HepG2 (cell line): ENCODE measurements at regions not wholly inside any gene's neighbourhood (a gene's known extent, or its start where the extent isn't known, plus 50 kb on each side); places are given as distances from the start of the nearest gene placed in this dataset.

Source experiments
- ATAC-seq: fragments of 200-7000 bp; cut with Tn5 transposase; 3 replicates; pipeline ENCODE4 v1.9.1; 2020; ENCODE audit warnings: mild to moderate bottlenecking, moderate library complexity
- BruUV-seq: library from RNA; stranded (reverse); fragments of 400-500 nt; replicated peaks from 2 replicates; lab custom pipeline; 2021; lab: Mats Ljungman, UMichigan
- CTCF ChIA-PET: fragments of 300-600 bp; formaldehyde crosslinking; extraction: SDS; loops from one replicate; lab custom pipeline; 2021; ENCODE audit warnings: low total read pairs, inconsistent platforms, low intra/inter-chr PET ratio; lab: Yijun Ruan, JAX
- POLR2A ChIA-PET: fragments of 350-600 bp; sonication (Branson Sonifier 250); formaldehyde crosslinking; loops from one replicate; lab custom pipeline; 2020; ENCODE audit warnings: antibody characterized with exemption, inconsistent platforms; lab: Yijun Ruan, JAX
- DNase-seq: peaks from one replicate; pipeline ENCODE4 v3.0.0-alpha.2; 2015; ENCODE audit warnings: low spot score
- FAIRE-seq: peaks from 3 replicates; lab custom pipeline; 2011; peaks lifted over from hg19 to GRCh38; lab: Jason Lieb, UNC
- H2AFZ ChIP-seq: one replicate; pipeline ENCODE4 v1.6.1; 2011; ENCODE audit warnings: low read length, inconsistent platforms
- H3K27ac ChIP-seq: fragments of 300-600 bp; 3 replicates; pipeline ENCODE4 v1.8.0; 2011; ENCODE audit warnings: mixed run types, mild to moderate bottlenecking, mixed read lengths, low read length, inconsistent platforms; ENCODE audit not compliant: insufficient read depth; ENCODE audit errors: extremely low read length
- H3K27me3 ChIP-seq, 2 experiments: fragments of 200-600 bp in 1 of 2; 2 replicates in 1 of 2; 3 replicates in 1 of 2; pipeline versions ENCODE4 v1.6.0 to v1.8.0; 2011; ENCODE audit warnings: low read length in 2 of 2, mild to moderate bottlenecking in 2 of 2, moderate library complexity in 2 of 2, inconsistent platforms in 1 of 2; ENCODE audit not compliant: insufficient read depth in 2 of 2, control insufficient read depth in 1 of 2
- H3K36me3 ChIP-seq, 2 experiments: fragments of 200-600 bp in 1 of 2; replicated peaks in 1 of 2; 2 replicates in 1 of 2; 3 replicates in 1 of 2; pipeline versions ENCODE4 v1.5.1 to v1.8.0; 2011; ENCODE audit warnings: low read length in 2 of 2, inconsistent platforms in 1 of 2; ENCODE audit not compliant: insufficient read depth in 2 of 2, control insufficient read depth in 1 of 2
- H3K4me1 ChIP-seq: 2 replicates; pipeline ENCODE4 v1.5.1; 2012; ENCODE audit warnings: low read length, inconsistent platforms; ENCODE audit not compliant: insufficient read depth
- H3K4me2 ChIP-seq: 2 replicates; pipeline ENCODE4 v1.6.0; 2011; ENCODE audit warnings: low read depth, low read length, inconsistent platforms
- H3K4me3 ChIP-seq, 3 experiments: fragments of 200-600 bp in 1 of 3; sonication (generic), shearing (Covaris generic) in 1 of 3; replicated peaks in 1 of 3; 2 replicates each; pipeline ENCODE4 v1.5.1; 2011 to 2016; ENCODE audit warnings: low read length in 3 of 3, inconsistent platforms in 2 of 3, low read depth in 2 of 3, mild to moderate bottlenecking in 2 of 3, control low read depth in 1 of 3, mixed read lengths in 1 of 3; ENCODE audit not compliant: insufficient read depth in 1 of 3
- H3K79me2 ChIP-seq: one replicate; pipeline ENCODE4 v1.6.1; 2011; ENCODE audit warnings: low read length, inconsistent platforms; ENCODE audit not compliant: insufficient read depth
- H3K9ac ChIP-seq: 2 replicates; pipeline ENCODE4 v1.6.0; 2011; ENCODE audit warnings: mild to moderate bottlenecking, low read depth, low read length, inconsistent platforms; ENCODE audit not compliant: insufficient read depth
- H3K9me3 ChIP-seq: 2 replicates; pipeline ENCODE4 v1.5.1; 2012; ENCODE audit warnings: mild to moderate bottlenecking, low read length
- H4K20me1 ChIP-seq: 2 replicates; pipeline ENCODE4 v1.6.0; 2011; ENCODE audit warnings: inconsistent platforms, mild to moderate bottlenecking, low read length, moderate library complexity; ENCODE audit not compliant: insufficient read depth
- CREM ChIP-seq, 2 experiments: sonication (generic) in 1 of 2; formaldehyde crosslinking in 1 of 2; IDR thresholded peaks; 2 replicates each; pipeline versions ENCODE4 v1.4.0 to v1.6.1; 2016 to 2020; ENCODE audit warnings: antibody characterized with exemption in 1 of 2, mild to moderate bottlenecking in 1 of 2, missing genetic modification reagents in 1 of 2
- HHEX ChIP-seq: IDR thresholded peaks from 2 replicates; pipeline ENCODE4 v1.6.1; 2016; ENCODE audit warnings: control low read depth
- HOXA5 ChIP-seq: sonication (generic); formaldehyde crosslinking; IDR thresholded peaks from 2 replicates; pipeline ENCODE4 v1.4.0; 2020; ENCODE audit warnings: missing genetic modification reagents
- IRF2 ChIP-seq: IDR thresholded peaks from 2 replicates; pipeline ENCODE4 v1.6.1; 2018; ENCODE audit warnings: missing genetic modification reagents, missing compliant biosample characterization
- JDP2 ChIP-seq: sonication (generic); formaldehyde crosslinking; IDR thresholded peaks from 2 replicates; pipeline ENCODE4 v1.8.1; 2022; ENCODE audit warnings: missing genetic modification reagents, borderline replicate concordance
- KAT8 ChIP-seq: IDR thresholded peaks from 2 replicates; pipeline ENCODE4 v1.6.1; 2016; ENCODE audit warnings: missing genetic modification reagents, missing compliant biosample characterization
- MAFG ChIP-seq: sonication (generic); formaldehyde crosslinking; IDR thresholded peaks from 2 replicates; pipeline ENCODE4 v1.5.1; 2020; ENCODE audit warnings: mild to moderate bottlenecking, missing genetic modification reagents
- MEIS2 ChIP-seq: sonication (generic); formaldehyde crosslinking; IDR thresholded peaks from 2 replicates; pipeline ENCODE4 v1.9.0; 2021; ENCODE audit warnings: mild to moderate bottlenecking, missing genetic modification reagents
- PRPF4 ChIP-seq: fragments of 200-400 bp; formaldehyde crosslinking; IDR thresholded peaks from 2 replicates; pipeline ENCODE4 v1.6.1; 2016; ENCODE audit warnings: low read length, low read depth; ENCODE audit not compliant: poor library complexity, severe bottlenecking
- SCMH1 ChIP-seq: sonication (generic); formaldehyde crosslinking; IDR thresholded peaks from 2 replicates; pipeline ENCODE4 v1.9.0; 2021; ENCODE audit warnings: missing genetic modification reagents, mild to moderate bottlenecking, borderline replicate concordance
- SRSF4 ChIP-seq: fragments of 200-400 bp; formaldehyde crosslinking; IDR thresholded peaks from one replicate; pipeline ENCODE4 v1.6.1; 2018; ENCODE audit warnings: mild to moderate bottlenecking, low read depth, low read length, moderate library complexity; ENCODE audit not compliant: poor library complexity, severe bottlenecking
- TAF1 ChIP-seq: sonication (generic); formaldehyde crosslinking; IDR thresholded peaks from 2 replicates; pipeline ENCODE4 v1.4.0; 2020; ENCODE audit warnings: missing genetic modification reagents
- TBP ChIP-seq: sonication (generic); formaldehyde crosslinking; IDR thresholded peaks from 2 replicates; pipeline ENCODE4 v1.5.0; 2020; ENCODE audit warnings: missing genetic modification reagents
- TRIM24 ChIP-seq: sonication (generic); formaldehyde crosslinking; IDR thresholded peaks from 2 replicates; pipeline ENCODE4 v1.8.0; 2022; ENCODE audit warnings: mild to moderate bottlenecking, missing genetic modification reagents
- ZBTB8A ChIP-seq: sonication (generic); formaldehyde crosslinking; IDR thresholded peaks from 2 replicates; pipeline ENCODE4 v1.4.0; 2020; ENCODE audit warnings: mild to moderate bottlenecking, low read depth, missing genetic modification reagents, borderline replicate concordance
- ZNF431 ChIP-seq: sonication (generic); formaldehyde crosslinking; IDR thresholded peaks from 2 replicates; pipeline ENCODE4 v1.9.0; 2022; ENCODE audit warnings: missing genetic modification reagents, low read depth, mild to moderate bottlenecking, borderline replicate concordance
- ZNF747 ChIP-seq: sonication (generic); formaldehyde crosslinking; IDR thresholded peaks from 2 replicates; pipeline ENCODE4 v1.8.1; 2023; ENCODE audit warnings: missing genetic modification reagents, mild to moderate bottlenecking, borderline replicate concordance
- ZNF782 ChIP-seq: sonication (generic); formaldehyde crosslinking; IDR thresholded peaks from 2 replicates; pipeline ENCODE4 v1.4.0; 2020; ENCODE audit warnings: missing genetic modification reagents, mild to moderate bottlenecking, borderline replicate concordance
- WGBS: methylation state at CpG from one replicate; pipeline ENCODE4 v1.1.6; 2017; ENCODE audit warnings: low lambda C conversion rate; 5-methylcytosine and 5-hydroxymethylcytosine counted together
- in situ Hi-C: cut with HindIII; loops from 2 replicates; pipeline ENCODE4 v1.10.0; 2017; ENCODE audit warnings: low pct_unique_long_range_greater_than_20kb; ENCODE audit not compliant: extremely low pct_ligation_motif_present
- intact Hi-C: fragments of 100-400 bp; cut with micrococcal nuclease; formaldehyde crosslinking; loops from one replicate; pipeline ENCODE4 v1.10.0; 2022; ENCODE audit not compliant: unreplicated experiment
- TF ChIP-seq, protein P1 (sequence below): sonication (generic); formaldehyde crosslinking; IDR thresholded peaks from 2 replicates; pipeline ENCODE4 v1.8.1; 2023; ENCODE audit warnings: missing genetic modification reagents, inconsistent platforms, borderline replicate concordance
- TF ChIP-seq, protein P2 (sequence below): sonication (generic); formaldehyde crosslinking; IDR thresholded peaks from 2 replicates; pipeline ENCODE4 v1.4.0; 2020; ENCODE audit warnings: mild to moderate bottlenecking, missing genetic modification reagents
- TF ChIP-seq, protein P3 (sequence below): sonication (generic); formaldehyde crosslinking; IDR thresholded peaks from 2 replicates; pipeline ENCODE4 v1.9.0; 2022; ENCODE audit warnings: low read depth, missing genetic modification reagents

DNA sequence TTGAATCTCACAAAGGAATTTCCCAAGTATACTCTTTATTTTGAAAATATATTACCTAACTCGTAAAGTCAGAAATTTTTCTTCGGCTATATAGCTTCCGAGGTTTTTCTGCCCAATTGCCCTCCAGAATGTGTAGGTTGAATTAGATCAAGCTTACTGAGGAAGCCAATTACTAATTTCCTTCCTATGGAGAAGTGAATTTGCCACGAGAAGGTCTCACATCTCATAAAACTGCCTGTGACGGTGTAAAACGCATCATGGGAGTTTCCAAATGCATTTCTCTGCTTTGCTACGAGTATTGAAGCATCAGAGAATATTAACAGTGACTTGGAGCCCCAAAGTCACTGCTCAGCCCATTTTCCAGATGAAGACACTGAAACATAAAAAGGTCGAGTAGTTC, 262.3 kb downstream of the PTBP2 start (continued):
- TF ChIP-seq ZNF431 (CRISPR knock-in tag) (no peak), ZNF747 (CRISPR knock-in tag) (no peak), MEIS2 (CRISPR knock-in tag) (no peak), TBP (no peak), HHEX (no peak), KAT8 (CRISPR knock-in tag) (no peak)
- TF ChIP-seq, protein P1, sequence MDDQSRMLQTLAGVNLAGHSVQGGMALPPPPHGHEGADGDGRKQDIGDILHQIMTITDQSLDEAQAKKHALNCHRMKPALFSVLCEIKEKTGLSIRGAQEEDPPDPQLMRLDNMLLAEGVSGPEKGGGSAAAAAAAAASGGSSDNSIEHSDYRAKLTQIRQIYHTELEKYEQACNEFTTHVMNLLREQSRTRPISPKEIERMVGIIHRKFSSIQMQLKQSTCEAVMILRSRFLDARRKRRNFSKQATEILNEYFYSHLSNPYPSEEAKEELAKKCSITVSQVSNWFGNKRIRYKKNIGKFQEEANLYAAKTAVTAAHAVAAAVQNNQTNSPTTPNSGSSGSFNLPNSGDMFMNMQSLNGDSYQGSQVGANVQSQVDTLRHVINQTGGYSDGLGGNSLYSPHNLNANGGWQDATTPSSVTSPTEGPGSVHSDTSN (CRISPR knock-in tag), result no peak
- TF ChIP-seq, all 625 proteins: peak for 0

DNA sequence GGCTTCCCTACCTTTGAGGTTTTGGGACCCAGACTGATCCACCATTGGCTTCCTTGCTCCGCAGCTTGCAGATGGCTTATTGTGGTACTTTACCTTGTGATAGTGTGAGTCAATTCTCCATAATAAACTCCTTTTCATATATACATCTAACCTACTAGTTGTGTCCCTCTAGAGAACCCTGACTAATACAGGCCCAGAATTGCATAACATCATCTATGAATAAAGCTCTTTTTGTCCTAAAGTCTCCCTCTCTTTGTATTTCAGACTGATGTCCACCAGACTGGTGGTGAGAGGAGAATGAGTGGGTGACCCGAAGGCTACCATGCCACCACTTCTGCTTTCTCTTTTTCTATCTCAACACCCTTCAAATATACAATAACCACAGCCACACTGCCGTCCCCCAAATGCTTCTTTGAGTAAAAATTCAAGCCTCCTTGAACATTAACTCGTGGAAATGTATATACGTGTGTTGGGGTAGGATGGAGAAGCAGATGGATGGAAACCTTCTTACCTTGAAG, 265.7 kb downstream of the PTBP2 start:
- H4K20me1 ChIP-seq, result no peaks in the 10 kb centered on the region
- no peak overlapping the region for H2AFZ ChIP-seq
- no peak overlapping the region for H3K4me3 ChIP-seq
- CTCF ChIA-PET, result no interaction called here
- ATAC-seq (no peak), FAIRE-seq (no peak), DNase-seq (no peak)
- no peaks in the 10 kb centered on the region for H3K4me1 ChIP-seq
- in situ Hi-C loops, result no loop called here
- BruUV-seq, result no TSS peak
- POLR2A ChIA-PET, result no interaction called here
- 12% methylated on average over 5 of the region's 5 CpGs for WGBS
- H3K27me3 ChIP-seq, result no peaks in the 10 kb centered on the region
- intact Hi-C loops, result no loop called here
- no peak overlapping the region for H3K27ac ChIP-seq
- no peak overlapping the region for H3K9ac ChIP-seq
- no peaks in the 10 kb centered on the region for H3K36me3 ChIP-seq
- no peak overlapping the region for H3K4me2 ChIP-seq
- H3K79me2 ChIP-seq, result no peaks in the 10 kb centered on the region
- no peaks in the 10 kb centered on the region for H3K9me3 ChIP-seq
- TF ChIP-seq ZBTB8A (CRISPR knock-in tag) (no peak), SRSF4 (no peak), HOXA5 (no peak), ZNF782 (CRISPR knock-in tag) (no peak), TAF1 (CRISPR knock-in tag) (no peak), SCMH1 (CRISPR knock-in tag) (no peak), CREM (IDR thresholded peaks at IDR 0.05) (no peak), CREM (CRISPR knock-in tag; IDR thresholded peaks at IDR 0.05) (no peak), MAFG (CRISPR knock-in tag) (no peak), TRIM24 (CRISPR knock-in tag) (no peak), IRF2 (CRISPR knock-in tag) (no peak), JDP2 (no peak), PRPF4 (no peak)
- TF ChIP-seq, protein P2, sequence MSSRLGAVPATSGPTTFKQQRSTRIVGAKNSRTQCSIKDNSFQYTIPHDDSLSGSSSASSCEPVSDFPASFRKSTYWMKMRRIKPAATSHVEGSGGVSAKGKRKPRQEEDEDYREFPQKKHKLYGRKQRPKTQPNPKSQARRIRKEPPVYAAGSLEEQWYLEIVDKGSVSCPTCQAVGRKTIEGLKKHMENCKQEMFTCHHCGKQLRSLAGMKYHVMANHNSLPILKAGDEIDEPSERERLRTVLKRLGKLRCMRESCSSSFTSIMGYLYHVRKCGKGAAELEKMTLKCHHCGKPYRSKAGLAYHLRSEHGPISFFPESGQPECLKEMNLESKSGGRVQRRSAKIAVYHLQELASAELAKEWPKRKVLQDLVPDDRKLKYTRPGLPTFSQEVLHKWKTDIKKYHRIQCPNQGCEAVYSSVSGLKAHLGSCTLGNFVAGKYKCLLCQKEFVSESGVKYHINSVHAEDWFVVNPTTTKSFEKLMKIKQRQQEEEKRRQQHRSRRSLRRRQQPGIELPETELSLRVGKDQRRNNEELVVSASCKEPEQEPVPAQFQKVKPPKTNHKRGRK (CRISPR knock-in tag), result no peak
- TF ChIP-seq, protein P3, sequence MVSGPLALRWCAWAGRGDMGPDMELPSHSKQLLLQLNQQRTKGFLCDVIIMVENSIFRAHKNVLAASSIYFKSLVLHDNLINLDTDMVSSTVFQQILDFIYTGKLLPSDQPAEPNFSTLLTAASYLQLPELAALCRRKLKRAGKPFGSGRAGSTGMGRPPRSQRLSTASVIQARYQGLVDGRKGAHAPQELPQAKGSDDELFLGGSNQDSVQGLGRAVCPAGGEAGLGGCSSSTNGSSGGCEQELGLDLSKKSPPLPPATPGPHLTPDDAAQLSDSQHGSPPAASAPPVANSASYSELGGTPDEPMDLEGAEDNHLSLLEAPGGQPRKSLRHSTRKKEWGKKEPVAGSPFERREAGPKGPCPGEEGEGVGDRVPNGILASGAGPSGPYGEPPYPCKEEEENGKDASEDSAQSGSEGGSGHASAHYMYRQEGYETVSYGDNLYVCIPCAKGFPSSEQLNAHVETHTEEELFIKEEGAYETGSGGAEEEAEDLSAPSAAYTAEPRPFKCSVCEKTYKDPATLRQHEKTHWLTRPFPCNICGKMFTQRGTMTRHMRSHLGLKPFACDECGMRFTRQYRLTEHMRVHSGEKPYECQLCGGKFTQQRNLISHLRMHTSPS (CRISPR knock-in tag), result no peak
